Cardiac muscle cell (in vitro differentiated cells and primary cell): ENCODE measurements at regions not wholly inside any gene's neighbourhood (a gene's known extent, or its start where the extent isn't known, plus 50 kb on each side); places are given as distances from the start of the nearest gene placed in this dataset.

Experiments
- DNase-seq, 2 donors: peaks; one replicate each; pipeline versions ENCODE4 v3.0.0 to v3.0.0-alpha.2; 2010 to 2017; ENCODE audit warnings: low read depth in 1 of 2, low spot score in 1 of 2
- H3K27ac ChIP-seq: fragments of 200-600 bp; sonication (generic); 2 replicates; pipeline ENCODE4 v1.5.1; 2016
- H3K27me3 ChIP-seq: fragments of 200-600 bp; sonication (generic); 2 replicates; pipeline ENCODE4 v1.6.0; 2016; ENCODE audit warnings: control low read depth
- H3K36me3 ChIP-seq: fragments of 200-600 bp; sonication (generic); 2 replicates; pipeline ENCODE4 v1.5.1; 2016; ENCODE audit warnings: control low read depth
- H3K4me1 ChIP-seq: fragments of 200-600 bp; sonication (generic); 2 replicates; pipeline ENCODE4 v1.8.1; 2017; ENCODE audit warnings: low read depth, mild to moderate bottlenecking, mixed run types
- H3K4me3 ChIP-seq: fragments of 200-600 bp; sonication (generic); 2 replicates; pipeline ENCODE4 v1.5.1; 2016; ENCODE audit warnings: mild to moderate bottlenecking
- H3K9me3 ChIP-seq: fragments of 200-600 bp; sonication (generic); 2 replicates; pipeline ENCODE4 v1.5.1; 2017; ENCODE audit warnings: low read depth, mild to moderate bottlenecking, control low read depth
- CTCF ChIP-seq: IDR thresholded peaks from 2 replicates; pipeline ENCODE4 v1.5.1; 2012; ENCODE audit warnings: low read depth, mild to moderate bottlenecking, low read length

- no peak for DNase-seq
- H3K27ac ChIP-seq: no peak overlapping the region
- no peaks in the 10 kb centered on the region for H3K36me3 ChIP-seq
- no peaks in the 10 kb centered on the region for H3K9me3 ChIP-seq
- no peaks in the 10 kb centered on the region for H3K27me3 ChIP-seq
- no peak for TF ChIP-seq CTCF
- no peak overlapping the region for H3K4me3 ChIP-seq
- H3K4me1 ChIP-seq: no peaks in the 10 kb centered on the region
These were observed 215.0 kb upstream of the EEA1 start for GRCh38 chr12:93144109-93144508.

- Histone ChIP-seq H3K4me3 (no peak overlapping the region), H3K27me3 (no peaks in the 10 kb centered on the region), H3K27ac (no peak overlapping the region), H3K9me3 (no peaks in the 10 kb centered on the region), H3K36me3 (no peaks in the 10 kb centered on the region), H3K4me1 (no peaks in the 10 kb centered on the region)
- TF ChIP-seq CTCF: no peak
- no peak for DNase-seq
These were observed 216.0 kb upstream of the EEA1 start for GRCh38 chr12:93145086-93145485.

GRCh38 chr12:93146263-93146939 lies 217.3 kb upstream of the EEA1 start:
- Histone ChIP-seq H3K27ac (no peak overlapping the region), H3K36me3 (no peaks in the 10 kb centered on the region)
- TF ChIP-seq CTCF: no peak

GRCh38 chr12:93146970-93147369 lies 217.9 kb upstream of the EEA1 start:
- Histone ChIP-seq H3K4me1 (no peaks in the 10 kb centered on the region), H3K27me3 (no peaks in the 10 kb centered on the region), H3K27ac (no peak overlapping the region), H3K36me3 (no peaks in the 10 kb centered on the region), H3K4me3 (no peak overlapping the region), H3K9me3 (no peaks in the 10 kb centered on the region)
- DNase-seq: no peak
- no peak for TF ChIP-seq CTCF

More at GRCh38 chr12:93146263-93146939, 217.3 kb upstream of the EEA1 start:
- peak in 1 of 2 donors; percentile 74 for DNase-seq
- no peak overlapping the region for H3K4me3 ChIP-seq
- H3K9me3 ChIP-seq: no peaks in the 10 kb centered on the region
- H3K4me1 ChIP-seq: no peaks in the 10 kb centered on the region
- no peaks in the 10 kb centered on the region for H3K27me3 ChIP-seq

GRCh38 chr12:93148412-93148811 lies 219.3 kb upstream of the EEA1 start:
- Histone ChIP-seq H3K27me3 (no peaks in the 10 kb centered on the region), H3K36me3 (no peaks in the 10 kb centered on the region), H3K27ac (no peak overlapping the region), H3K4me3 (no peak overlapping the region), H3K9me3 (no peaks in the 10 kb centered on the region), H3K4me1 (no peaks in the 10 kb centered on the region)
- TF ChIP-seq CTCF: no peak
- DNase-seq: no peak
